ENCODE measurements at regions not wholly inside any gene's neighbourhood (a gene's known extent, or its start where the extent isn't known, plus 50 kb on each side); places are given as distances from the start of the nearest gene placed in this dataset.

GRCh38 chr2:128867936-128868636 lies 549.4 kb upstream of the HS6ST1 start:
- CTCF ChIA-PET (ENCODE audit: low intra/inter-chr PET ratio) = interaction anchor here (0.6 kb wide), 1 partner anchor 528 kb away, joined by 3 read pairs; no protein-coding TSS in a partner anchor
- no peak overlapping the region for H3K4me2 ChIP-seq (ENCODE audit: insufficient read depth, low read length)
- 1% methylated on average over 7 of the region's 7 CpGs for WGBS (ENCODE audit: insufficient coverage, low coverage, missing lambda C conversion rate)
- H3K9me1 ChIP-seq (ENCODE audit: control insufficient read depth, insufficient read depth, low read length) = no peaks in the 10 kb centered on the region
- H4K20me1 ChIP-seq (replicated peaks; ENCODE audit: control insufficient read depth, insufficient read depth, low read length) = no peaks in the 10 kb centered on the region
- DNase-seq (ENCODE audit: extremely low read depth in 1 of 4, low spot score in 3 of 4) = no peak
- H3K27me3 ChIP-seq (ENCODE audit: control insufficient read depth in 2 of 2, insufficient read depth in 2 of 2, low read length in 2 of 2) = peaks cover 0 to 4% of the 10 kb centered on the region in 2 experiments; a peak in 1 of 5 replicates
- POLR2A ChIA-PET = no interaction called here
- no peak overlapping the region for H3K9ac ChIP-seq (ENCODE audit: insufficient read depth in 1 of 2, low read depth in 2 of 2, low read length in 2 of 2)
- H3K79me2 ChIP-seq (ENCODE audit: control insufficient read depth, insufficient read depth, low read length) = no peaks in the 10 kb centered on the region
- no peak overlapping the region for H3K4me3 ChIP-seq
- no peaks in the 10 kb centered on the region for H3K9me3 ChIP-seq (replicated peaks; ENCODE audit: control insufficient read depth, insufficient read depth, low read depth, low read length)
- intact Hi-C loops (cut with micrococcal nuclease) (no loop called here), in situ Hi-C loops (cut with MboI) (no loop called here)
- no peak overlapping the region for H2AFZ ChIP-seq (ENCODE audit: low read depth, low read length)
- H3K4me1 ChIP-seq (replicated peaks in 1 of 2; ENCODE audit: control insufficient read depth in 2 of 2, insufficient read depth in 2 of 2, low read length in 2 of 2) = no peaks in the 10 kb centered on the region
- no peak for ATAC-seq
- FAIRE-seq = no peak
- BruUV-seq (replicated peaks) = no TSS peak
- H3K27ac ChIP-seq (ENCODE audit: extremely low read depth, low read depth, low read length) = no peak overlapping the region
- TF ChIP-seq ASH1L (IDR thresholded peaks at IDR 0.05; ENCODE audit: borderline replicate concordance, low read depth, partially characterized antibody) (no peak), ZNF644 (tag; IDR thresholded peaks at IDR 0.05; ENCODE audit: low read depth) (no peak), PHF21A (IDR thresholded peaks at IDR 0.05; ENCODE audit: borderline replicate concordance, low read depth) (no peak), ZC3H4 (CRISPR knock-in tag; IDR thresholded peaks at IDR 0.05; ENCODE audit: borderline replicate concordance) (no peak), XRCC5 (IDR thresholded peaks at IDR 0.05; ENCODE audit: low read depth, low read length) (no peak), TRIM24 (IDR thresholded peaks at IDR 0.05) (no peak), ZNF766 (CRISPR knock-in tag; conservative IDR thresholded peaks at IDR 0.05) (no peak), TCF3 (CRISPR knock-in tag; IDR thresholded peaks at IDR 0.05) (no peak), PTRF (tag; IDR thresholded peaks at IDR 0.05) (no peak), FOXA3 (CRISPR knock-in tag; conservative IDR thresholded peaks at IDR 0.05 in 1 of 2, IDR thresholded peaks at IDR 0.05 in 1 of 2) (no peak), ESRRB (CRISPR knock-in tag; IDR thresholded peaks at IDR 0.05; ENCODE audit: borderline replicate concordance) (no peak), OTX1 (CRISPR knock-in tag; IDR thresholded peaks at IDR 0.05) (no peak), HLTF (IDR thresholded peaks at IDR 0.05) (no peak), TEAD4 (IDR thresholded peaks at IDR 0.05; ENCODE audit: low read length) (no peak), TEAD4 (CRISPR knock-in tag; IDR thresholded peaks at IDR 0.05; ENCODE audit: borderline replicate concordance) (no peak), ZNF263 (CRISPR knock-in tag; IDR thresholded peaks at IDR 0.05; ENCODE audit: borderline replicate concordance) (no peak)
- no peaks in the 10 kb centered on the region for H3K36me3 ChIP-seq (ENCODE audit: control insufficient read depth, insufficient read depth, low read length)
